Ammon's horn (tissue), 1 donor: ENCODE measurements at regions not wholly inside any gene's neighbourhood (a gene's known extent, or its start where the extent isn't known, plus 50 kb on each side); places are given as distances from the start of the nearest gene placed in this dataset.
"Not testable (repeated sequence)": the region's sequence is repeated elsewhere in the genome, so short reads cannot be mapped to it uniquely, and the experiment has no call there.

Experiments
- DNase-seq: peaks from one replicate; pipeline ENCODE4 v3.0.0-alpha.2; 2016; ENCODE audit warnings: low spot score

DNA sequence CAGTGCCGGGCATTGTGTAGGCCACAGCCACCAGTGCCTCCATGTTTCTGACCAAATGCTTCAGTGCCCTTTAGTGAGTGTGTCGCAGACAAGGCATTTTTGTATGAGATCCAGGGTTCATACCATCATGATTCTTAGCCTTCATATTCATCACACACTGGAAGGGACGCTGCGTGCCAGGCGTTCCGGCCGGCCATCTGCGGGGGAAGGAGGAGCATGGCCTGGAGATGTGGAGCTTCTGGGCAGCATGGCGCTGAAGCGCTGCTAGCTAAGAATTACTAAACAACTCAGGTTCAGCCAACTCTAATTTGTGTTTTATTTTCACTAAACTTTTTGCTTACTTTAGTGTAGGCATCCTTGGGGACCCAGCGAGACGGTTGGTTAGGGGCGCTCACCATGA lies 111.4 kb upstream of the EXOC2 start:
- no peak for DNase-seq

DNA sequence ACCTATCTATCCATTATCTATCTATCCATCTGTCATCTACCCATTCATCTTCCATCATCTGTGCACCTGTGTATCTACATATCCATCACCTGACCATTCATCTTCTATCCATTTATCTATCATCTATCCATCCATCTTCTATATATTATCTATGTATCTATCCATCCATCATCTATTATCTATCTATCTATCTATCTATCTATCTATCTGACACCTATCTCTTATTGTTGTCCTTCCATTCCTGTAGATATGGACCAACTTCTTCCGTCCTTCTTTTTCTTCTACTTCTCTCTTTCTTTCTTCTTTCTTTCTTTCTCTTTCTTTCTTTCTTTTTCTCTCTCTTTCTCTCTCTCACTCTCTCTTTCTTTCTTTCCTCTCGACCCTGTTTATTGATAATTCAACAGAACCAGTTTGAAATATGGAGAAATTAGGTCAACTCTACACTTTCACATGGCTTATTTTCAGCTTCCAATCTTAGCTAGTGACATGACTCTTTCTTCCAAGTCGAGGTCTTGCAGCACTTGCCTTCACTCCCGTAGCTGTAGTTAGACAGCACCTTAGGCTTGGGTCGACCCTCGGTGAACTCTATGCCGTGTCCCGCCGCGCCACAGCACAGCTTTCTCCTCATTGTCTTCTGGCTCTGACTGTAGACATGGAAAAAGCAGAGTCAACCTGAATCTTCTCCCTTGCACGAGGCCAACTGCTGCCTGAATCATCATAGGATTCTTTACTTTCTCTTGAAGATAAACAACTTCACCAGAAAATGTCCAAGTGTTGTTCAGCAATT lies 110.4 kb upstream of the EXOC2 start:
- DNase-seq, result no peak

DNA sequence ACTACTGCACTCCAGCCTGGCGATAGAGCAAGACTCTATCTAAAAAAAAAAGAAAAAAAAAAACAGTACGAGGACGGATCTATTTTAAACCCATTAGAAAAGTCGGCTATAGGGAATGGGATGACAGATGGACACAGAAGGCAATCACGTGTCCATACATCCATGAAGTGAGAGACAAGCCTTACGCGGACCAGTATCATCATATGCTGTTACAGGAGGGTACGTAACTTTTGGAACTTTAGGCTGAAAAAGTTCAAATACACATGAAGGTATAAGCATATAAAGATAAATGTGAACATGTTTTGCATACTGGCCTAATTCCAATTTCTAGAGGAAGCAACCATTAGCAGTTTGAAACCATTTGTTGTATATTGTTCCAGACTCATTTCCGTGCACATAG lies 109.8 kb upstream of the EXOC2 start:
- no peak for DNase-seq

DNA sequence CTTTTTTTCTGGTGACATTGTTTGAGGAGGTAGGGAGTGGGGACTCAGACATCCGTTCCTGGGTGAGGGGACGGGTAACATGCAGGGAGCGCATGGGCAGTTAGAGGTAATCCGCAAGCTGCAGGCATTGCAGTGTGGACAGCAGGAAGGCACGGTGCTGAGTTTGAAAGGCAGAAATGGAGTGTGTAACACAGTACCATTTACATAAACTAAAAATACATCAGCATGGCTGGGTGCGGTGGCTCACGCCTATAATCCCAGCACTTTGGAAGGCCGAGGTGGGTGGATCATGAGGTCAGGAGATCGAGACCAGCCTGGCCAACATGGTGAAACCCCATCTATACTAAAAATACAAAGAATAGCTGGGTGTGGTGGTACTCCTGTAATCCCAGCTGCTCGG lies 109.3 kb upstream of the EXOC2 start:
- not testable (repeated sequence) for DNase-seq

DNA sequence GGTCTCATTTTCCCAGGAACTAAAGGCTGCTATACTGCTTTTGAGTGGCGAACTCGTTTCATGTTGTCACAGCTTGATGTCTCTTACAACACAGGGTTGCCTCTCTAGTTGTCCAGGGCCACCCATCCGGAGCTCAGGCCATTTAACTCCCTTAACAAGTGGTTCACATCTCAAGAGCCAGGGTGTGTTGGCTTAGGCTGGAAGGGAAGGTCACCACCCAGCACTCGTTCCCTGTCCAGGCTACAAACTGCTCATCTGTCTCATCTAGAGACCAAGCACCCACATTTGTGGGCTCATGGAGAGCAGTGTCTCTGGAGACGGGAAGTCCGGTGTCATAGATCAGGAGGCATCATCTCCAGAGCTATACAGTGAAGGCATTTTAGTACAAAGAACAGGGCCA lies 106.8 kb upstream of the EXOC2 start:
- DNase-seq, result no peak

DNA sequence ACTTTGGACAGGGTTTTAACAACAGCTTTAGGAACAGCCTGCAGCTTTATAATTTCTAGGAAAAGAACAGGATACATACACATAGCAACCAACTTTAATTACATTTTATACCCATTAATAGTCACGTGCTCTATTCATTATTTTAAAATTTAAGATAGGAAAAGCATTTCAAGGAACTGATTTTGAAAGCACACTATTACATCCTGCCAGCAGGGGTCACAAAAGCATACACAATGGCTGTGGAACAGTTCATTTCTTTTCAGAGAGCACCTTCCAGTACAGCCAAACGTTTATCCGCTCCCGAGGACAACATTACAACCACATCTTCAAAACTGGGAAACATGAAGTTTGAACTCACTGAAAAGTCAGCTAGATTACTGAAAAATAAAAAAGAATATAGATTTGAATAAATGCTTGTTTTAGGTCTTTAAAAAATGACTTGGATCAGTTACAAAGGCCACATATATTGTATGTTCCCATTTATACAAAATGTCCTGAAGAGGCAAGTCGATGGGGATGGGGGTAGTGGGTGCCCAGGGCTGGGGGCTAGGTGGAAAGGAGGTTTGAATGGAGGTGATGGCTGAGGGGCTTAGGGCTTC lies 104.6 kb upstream of the EXOC2 start:
- DNase-seq, result peak; percentile 70

DNA sequence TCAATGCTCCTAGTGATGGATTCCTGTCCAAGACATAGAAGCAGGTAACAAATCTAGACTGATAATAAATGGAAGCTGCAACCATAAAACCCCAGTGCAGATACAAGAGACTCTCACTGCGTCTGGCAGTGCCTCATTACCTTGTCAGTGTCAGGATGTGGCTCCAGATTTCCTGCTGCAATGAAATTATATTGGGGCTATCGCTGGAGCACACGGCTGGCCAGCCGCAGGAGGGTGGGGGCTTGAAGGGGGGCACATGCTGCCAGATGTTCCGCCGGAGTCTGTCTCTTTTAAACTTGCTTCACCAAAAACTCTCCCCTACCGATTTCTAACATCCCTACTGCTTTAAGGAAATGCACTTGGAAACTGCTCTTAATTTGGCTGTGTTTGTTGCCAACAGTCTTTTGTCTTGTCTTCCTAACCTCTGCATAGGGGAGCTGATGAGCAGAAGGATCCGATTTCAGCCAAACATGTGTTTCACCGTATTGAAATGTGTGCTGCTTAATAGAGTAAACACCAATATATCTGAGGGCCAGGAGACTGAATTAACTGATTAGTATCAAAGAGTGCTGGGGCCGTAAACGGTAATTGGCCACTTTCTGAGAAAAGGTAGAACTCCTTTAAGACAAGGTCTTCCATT lies 102.2 kb upstream of the EXOC2 start:
- no peak for DNase-seq

DNA sequence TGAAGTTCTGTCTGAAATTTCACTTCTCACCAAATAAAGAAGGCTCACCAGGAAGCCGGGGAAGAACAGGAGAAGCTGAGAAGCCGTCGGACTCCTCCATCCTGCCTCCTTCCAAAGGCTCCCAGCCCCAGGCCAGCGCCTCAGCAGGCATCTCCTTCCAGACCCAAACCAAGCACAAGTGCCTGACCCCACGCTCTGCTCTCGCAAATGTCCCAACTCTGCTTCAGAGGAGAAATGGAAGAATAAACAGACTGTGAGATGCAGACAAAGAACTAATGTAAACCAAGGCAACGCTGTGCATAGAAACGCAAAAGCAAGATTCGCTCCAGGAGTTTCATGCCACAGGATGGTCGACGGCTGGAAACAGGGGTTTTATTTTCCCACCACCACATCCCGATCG lies 100.3 kb upstream of the EXOC2 start:
- no peak for DNase-seq

DNA sequence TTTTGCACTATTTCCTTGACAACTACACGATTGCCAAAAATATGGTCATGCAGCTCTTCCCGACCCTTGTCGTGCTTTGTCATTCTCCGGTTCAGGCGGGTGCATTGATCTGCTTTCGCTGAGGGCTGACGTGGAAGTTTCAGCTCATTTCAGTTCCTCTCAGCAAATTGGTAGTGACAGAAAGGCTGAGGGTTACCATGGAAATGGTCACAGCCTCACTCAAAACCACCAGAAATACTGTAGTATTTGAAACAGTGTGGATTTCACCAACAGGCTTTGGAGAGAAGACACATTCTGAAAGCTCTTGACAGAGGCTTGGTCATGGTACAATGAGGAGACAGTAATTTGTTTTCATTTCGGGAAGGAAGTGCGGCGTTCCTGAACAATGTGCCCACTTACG lies 99.7 kb upstream of the EXOC2 start:
- DNase-seq, result no peak

DNA sequence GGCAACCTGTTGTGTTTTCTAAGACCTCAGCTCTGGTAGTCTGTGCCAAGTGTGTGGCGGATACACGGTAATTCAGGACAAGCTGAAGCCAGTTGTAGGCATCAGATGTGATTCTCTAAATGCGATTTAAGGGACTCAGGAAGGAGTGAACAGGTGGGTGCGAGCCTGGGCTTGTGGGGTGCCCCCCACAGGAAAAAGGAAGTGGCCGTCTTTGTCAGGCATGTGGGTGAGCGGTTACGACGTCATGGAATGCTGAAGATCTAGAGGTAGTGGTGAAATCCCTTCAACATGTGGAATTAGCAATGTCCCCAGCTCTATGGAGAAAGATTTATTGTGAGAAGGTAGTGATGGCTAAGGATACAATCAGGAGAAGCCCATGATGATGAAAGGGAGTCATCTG lies 95.1 kb upstream of the EXOC2 start:
- no peak for DNase-seq

DNA sequence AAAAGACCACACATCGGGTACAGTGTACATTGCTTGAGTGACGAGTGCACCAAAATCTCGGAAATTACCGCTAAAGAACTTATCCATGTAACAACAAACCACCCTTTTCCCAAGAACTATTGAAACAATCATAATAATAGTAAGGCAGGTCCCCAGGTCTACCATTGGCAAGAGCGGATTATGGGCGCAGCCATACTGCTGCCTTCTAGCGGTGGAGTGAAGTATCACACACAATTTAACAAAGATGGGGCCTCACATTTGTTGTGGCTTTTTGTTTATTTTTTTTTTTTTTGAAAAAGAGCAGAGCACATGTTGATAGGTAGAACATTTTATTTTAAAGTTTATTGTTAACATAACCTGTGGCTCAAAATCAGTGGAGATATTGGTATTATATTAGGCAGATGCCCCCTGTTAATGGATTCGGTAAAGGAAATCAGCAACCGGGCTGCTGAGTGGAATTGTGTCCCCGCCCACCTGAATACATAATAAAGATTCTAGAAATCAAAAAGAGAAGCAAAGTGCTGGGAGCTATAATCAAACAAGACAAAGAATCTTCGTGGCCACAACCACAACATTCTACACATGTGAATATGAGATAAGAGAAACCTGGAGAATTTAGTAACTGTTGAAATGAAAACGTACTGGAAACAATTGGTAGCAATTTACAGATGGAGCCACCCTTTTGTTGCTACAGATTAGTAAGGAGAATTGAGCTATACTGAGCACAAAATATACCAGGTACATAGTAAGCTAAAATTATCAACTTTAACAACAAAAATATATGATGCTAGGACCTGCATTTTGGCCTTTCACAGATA lies 94.2 kb upstream of the EXOC2 start:
- no peak for DNase-seq

DNA sequence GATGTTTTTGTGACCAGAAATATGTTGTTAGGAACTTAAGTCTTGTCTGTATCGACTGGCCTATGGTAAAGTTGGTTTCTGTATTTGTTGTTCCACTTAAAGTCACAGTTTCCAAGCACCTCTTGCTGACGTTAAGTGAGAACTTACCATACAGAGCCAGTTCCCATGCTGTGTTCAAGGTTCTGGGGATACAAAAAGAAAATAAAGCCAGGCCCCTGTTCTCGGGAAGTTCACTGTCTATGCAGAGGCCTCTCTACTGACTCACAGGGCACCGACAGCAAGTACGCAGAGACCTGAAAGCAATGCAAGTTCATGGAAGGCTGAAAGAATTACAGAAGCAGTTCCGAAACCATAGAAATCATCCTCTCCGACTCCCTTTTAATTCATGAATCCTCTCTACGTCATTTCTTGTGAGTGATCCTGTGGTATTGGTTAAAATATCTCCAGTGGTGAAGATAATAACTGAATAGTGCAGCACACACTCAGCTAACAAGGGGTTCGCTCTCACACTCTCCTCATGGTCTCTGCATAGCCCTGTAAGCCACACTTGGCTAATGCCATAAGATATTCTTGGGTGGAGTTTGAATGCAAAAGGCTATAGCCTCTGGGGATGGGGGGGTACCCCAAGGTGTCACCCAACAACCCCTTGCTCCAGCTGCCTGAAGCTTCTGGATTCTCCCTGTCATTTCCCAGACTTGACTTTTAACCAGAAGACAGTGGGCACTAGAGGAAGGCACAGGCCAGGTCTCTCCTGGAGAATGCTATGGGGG lies 91.2 kb upstream of the EXOC2 start:
- no peak for DNase-seq

DNA sequence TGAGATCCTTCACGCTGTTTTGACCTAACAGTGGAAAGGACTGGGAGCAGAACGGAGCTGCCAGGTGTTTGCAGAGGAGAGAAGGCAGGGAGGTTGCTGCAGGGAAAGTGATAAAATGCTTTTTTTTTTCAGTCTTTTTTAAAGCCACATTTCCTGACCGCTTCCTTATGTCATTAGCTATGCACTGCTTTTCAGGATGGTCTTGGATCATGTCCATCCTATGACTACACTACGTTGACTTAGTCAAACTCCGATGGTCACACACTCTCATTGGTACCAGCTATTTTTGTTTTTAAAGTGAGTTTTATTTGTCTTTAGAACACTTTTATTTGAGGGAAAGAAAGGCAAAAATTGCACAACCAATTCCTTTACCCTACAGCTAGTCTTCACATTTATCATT lies 89.2 kb upstream of the EXOC2 start:
- DNase-seq, result no peak

DNA sequence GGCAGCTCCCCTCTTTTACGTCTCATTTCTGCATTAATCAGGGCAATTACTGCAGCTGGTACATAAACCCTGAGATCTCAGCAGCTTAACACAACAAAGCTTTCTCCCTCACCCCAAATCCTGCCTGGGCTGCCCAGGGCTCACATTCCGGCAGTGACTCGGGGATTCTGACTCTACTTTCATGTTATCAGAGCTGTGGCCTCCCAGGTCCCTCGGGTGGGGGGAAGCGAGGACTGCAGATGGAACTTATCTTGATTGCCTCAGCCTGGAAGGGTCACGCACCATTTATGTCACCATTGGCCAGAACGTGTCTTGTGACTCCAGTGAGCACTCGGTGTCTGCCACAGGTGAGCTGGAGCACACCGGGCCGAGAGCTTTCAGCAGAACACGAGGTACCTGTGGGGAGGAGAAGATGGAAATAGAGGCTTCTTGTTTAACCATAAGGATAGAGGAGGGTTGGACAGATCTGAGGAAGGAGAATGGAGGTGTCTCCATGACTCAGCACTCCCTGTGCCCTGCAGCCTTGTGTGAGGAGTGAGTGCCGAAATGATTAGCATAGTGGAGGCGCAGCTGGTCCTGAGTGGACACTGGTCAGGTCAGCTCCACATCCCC lies 88.5 kb upstream of the EXOC2 start:
- no peak for DNase-seq

DNA sequence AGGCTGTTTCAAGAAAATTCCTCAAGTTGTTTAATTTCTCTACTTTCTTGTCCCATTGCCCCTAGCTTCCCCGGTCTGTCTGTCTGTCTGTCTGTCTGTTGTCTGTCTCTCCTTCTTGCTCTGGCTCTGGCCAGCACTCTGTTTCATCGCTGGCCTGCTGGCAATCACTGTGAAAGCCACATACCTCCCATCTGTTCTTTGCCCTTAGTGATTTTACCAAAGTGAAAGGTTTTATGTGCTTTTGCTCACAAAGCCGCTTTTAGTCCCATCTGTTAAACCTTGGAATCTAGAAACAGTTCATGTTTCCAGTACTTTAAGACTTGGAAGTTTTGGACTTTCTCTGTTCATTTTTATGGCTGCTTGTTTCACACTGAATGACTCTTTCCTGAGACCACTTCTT lies 87.8 kb upstream of the EXOC2 start:
- no peak for DNase-seq

DNA sequence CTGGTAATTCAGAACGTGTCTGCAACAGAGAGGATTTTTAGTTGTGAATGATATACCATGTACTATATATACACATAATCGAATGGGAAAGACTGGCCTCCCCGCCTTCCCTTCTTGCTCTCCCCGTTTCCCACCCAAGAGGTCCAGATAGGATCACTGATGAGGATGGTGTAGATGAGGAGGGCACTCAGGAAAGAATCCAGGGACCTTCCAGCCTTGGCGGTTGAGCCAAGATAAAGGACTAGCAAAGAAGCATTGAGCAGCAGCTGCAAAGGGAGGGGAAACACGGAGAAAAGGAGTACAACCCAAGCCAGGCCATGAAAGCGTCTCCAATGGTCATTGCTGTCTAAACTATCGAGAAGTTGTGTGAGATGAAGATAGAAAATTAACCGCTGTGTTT lies 84.0 kb upstream of the EXOC2 start:
- no peak for DNase-seq

DNA sequence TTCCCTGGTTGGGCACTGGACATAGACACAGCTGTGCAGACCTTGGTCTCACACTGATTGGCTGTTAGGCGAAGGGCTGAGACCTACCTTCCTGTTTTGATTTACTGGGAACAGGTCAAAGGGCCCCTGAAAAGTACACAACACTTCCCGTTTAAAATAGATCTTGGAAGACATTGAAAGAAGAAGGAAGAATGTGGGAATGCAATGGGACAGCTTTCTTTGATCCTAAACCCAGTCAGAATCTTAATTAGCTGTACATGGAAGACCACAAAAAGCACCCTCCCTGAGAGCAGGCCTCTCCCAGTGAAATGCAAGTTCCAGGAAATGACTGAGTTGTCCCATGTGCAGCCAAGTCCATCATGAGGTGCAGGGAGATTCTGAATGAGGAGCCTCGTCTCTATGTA lies 83.6 kb upstream of the EXOC2 start:
- no peak for DNase-seq

DNA sequence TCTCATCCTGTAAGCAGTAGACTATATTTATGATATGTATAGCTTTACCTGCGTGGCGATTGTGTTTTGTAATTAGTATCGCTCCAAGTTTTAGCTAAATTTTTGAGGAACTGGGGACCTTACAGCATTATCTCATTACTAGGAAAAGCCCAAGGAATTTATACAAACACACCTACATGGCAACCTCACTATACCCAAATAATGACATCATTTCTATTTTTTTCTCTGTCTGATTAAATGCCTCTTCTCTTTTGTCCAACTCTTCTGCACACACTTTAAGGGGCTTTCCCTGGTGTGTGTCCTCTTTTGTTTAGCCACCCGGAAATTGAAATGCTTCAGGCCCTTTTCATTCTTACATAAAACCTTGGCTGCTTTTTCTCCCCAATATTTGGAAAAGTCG lies 82.9 kb upstream of the EXOC2 start:
- DNase-seq, result no peak

DNA sequence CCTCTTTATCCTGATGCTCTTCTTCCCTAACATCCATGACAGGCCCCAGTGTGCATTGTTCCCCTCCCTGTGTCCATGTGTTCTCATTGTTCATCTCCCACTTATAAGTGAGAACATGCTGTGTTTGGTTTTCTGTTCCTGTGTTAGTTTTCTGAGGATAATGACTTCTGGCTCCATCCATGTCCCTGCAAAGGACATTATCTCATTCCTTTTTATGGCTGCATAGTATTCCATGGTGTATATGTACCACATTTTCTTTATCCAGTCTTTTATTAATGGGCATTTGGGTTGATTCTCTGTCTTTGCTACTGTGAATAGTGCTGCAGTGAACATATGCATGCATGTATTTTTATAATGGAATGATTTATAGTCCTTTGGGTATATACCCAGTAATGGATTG lies 78.7 kb upstream of the EXOC2 start:
- not testable (repeated sequence) for DNase-seq

DNA sequence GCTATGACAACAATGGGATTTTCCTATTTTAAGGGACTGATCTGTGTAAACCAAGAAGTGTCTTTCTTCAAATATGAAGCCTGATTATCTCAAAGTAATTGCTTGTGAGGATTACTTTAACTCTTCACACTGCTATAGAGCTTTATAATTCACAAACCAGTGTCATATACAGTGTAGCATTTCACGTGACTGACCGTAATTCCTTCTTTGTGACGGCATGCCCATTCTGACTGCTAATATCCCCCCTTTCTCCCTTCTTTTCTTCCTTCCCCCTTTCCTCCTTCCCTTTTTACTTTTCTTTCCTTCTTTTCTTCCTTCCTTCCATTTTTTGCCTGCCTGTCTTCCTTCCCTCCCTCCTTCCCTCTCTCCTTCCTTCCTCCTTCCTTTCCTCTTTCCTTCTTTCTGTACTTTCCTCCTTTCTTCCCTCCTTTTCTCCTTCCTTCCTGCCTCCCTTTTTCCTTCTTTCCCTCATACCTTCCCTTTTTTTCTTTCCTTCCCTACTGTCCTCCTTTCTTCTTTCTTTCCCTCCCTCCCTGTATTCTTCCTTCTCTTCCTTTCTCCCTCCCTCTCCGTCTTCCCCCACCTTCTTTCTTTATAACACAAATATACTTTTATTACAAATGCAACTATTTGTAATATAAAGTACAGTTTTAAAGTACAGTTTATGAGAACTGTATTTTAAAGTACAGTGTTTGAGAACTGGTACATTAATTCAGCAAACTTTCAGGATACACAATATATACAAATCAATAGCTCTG lies 75.0 kb upstream of the EXOC2 start:
- DNase-seq, result no peak

DNA sequence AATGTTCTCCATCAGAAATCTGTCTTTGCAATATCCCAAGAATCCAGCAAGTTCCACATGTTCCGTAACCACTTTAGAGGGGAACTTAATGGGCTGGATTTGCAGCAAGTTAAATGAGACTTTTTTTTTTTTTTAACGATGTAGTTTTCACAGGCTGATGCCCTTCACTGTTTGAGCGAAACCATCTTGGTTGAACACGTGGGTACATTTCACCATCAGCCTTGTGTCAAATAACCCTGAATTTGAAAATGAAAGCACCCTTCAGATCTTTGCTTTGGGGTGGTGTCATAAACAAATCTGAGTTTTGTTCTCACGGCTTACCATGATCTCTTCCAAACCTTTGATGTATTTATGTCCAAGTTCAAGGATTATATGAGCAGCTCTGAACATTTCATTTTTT lies 73.7 kb upstream of the EXOC2 start:
- DNase-seq, result no peak
